ENCODE measurements at regions not wholly inside any gene's neighbourhood (a gene's known extent, or its start where the extent isn't known, plus 50 kb on each side); places are given as distances from the start of the nearest gene placed in this dataset.

DNA sequence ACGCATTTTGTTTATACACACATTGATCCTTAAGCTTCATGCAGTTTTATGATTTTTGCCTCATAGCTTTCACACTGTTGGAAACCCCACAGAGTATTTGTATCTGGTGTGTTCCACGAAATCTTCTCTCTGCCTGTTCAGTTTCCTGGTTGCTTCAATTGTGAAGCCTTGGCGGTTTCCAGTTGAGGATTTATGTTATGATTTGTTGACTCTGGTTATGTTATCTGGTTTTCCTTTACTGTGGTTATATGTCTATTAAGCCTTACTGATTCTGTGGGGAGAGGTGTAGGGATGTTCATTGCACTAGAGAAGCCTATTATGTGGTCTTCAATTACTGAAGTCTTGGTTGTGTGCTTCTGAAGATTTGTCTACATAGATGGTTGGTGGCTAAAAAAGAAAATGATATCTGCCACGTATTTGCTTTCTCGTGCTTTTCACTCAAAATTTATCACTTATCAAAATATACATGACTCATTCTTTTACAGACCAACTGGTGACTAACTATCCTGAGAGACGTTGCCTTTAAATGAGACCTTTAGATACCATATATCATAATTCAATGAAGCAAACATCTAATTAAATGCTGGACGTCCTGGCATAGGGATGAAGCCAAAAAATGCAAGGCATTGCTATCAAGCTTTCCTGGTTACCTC lies 488.0 kb upstream of the B3GALT2 start:
- ChIA-PET POLR2A (no interaction called here), CTCF (no interaction called here)
- TF ChIP-seq, protein P1, sequence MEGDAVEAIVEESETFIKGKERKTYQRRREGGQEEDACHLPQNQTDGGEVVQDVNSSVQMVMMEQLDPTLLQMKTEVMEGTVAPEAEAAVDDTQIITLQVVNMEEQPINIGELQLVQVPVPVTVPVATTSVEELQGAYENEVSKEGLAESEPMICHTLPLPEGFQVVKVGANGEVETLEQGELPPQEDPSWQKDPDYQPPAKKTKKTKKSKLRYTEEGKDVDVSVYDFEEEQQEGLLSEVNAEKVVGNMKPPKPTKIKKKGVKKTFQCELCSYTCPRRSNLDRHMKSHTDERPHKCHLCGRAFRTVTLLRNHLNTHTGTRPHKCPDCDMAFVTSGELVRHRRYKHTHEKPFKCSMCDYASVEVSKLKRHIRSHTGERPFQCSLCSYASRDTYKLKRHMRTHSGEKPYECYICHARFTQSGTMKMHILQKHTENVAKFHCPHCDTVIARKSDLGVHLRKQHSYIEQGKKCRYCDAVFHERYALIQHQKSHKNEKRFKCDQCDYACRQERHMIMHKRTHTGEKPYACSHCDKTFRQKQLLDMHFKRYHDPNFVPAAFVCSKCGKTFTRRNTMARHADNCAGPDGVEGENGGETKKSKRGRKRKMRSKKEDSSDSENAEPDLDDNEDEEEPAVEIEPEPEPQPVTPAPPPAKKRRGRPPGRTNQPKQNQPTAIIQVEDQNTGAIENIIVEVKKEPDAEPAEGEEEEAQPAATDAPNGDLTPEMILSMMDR (IDR thresholded peaks at IDR 0.05; ENCODE audit: control extremely low read depth, extremely low read depth, low read depth, missing control alignments) = no peak
- DNase-seq (ENCODE audit: extremely low spot score) = no peak

DNA sequence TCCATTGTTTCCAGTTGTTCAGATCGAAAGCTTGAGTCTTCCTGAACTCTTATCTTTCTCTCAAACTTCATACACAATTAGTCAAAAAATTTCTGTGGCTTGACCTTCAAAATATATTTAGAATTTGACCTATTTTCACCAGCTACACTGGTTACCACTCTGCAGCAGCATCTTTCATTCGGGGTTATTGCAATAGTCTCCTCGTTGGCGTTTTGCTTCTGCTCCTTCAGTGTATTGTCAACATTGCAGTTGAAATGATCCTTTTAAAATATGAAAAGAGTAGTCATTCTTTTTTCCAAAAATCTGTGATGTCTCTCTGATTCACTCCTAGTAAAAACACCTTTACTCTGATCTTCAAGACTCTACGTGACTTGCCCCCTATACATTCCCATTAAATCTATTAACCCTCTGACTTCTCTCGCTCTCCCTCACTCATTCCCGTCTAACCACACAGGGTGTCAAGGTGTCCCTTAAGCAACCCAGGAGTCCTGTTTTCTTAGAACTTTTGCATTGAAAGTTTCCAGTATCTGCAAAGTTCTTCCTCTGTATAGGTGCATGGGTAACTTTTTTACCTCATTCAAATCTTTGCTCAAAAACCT lies 480.2 kb upstream of the B3GALT2 start:
- POLR2A ChIA-PET = no interaction called here
- CTCF ChIA-PET = no interaction called here
- no peak for DNase-seq (ENCODE audit: extremely low spot score)
- TF ChIP-seq, protein P1 (IDR thresholded peaks at IDR 0.05; ENCODE audit: control extremely low read depth, extremely low read depth, low read depth, missing control alignments) = no peak

DNA sequence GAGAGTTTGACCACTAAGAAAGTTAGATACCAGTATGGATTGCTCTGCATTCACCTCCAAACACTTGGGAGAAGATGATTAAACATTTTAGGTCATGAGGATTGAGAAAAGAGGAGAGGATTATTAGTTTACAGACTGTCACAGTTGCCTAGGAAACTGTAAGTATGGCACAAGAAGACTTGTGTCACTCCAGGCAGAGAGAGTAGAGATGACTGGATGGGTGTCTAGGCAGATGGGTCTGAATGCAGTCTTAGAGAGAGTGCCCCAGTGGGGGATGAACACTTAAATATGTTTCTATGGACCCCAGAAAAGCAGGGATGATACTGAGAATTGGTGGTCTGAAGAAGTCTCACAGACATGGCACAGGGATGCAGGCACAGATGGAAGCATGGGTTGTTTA lies 477.6 kb upstream of the B3GALT2 start:
- CTCF ChIA-PET = interaction anchor here (2.1 kb wide), 1 partner anchor 10 kb away, joined by 5 read pairs; no protein-coding TSS in a partner anchor
- POLR2A ChIA-PET = no interaction called here
- DNase-seq (ENCODE audit: extremely low spot score) = no peak
- TF ChIP-seq, protein P1 (IDR thresholded peaks at IDR 0.05; ENCODE audit: control extremely low read depth, extremely low read depth, low read depth, missing control alignments) = no peak

DNA sequence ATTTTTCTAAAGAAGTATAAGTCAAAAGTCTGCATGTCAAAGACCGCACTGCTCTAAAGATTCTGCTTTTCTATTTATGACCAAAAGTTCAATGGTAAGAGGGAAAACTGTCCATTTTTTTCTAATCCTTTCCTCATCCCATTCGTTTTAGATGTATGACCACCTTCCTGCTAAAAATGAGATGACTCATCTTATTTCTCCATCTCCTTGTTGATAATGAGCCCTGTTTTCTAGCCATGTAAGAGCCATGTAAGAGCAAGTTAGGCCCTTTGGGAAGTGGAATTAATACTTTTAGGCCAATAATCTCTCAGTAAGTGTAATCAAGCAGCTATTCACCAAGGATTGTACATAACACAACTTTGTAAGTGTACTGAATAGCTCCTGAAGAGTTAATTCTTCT lies 475.6 kb upstream of the B3GALT2 start:
- ChIA-PET POLR2A (no interaction called here), CTCF (no interaction called here)
- TF ChIP-seq, protein P1 (IDR thresholded peaks at IDR 0.05; ENCODE audit: control extremely low read depth, extremely low read depth, low read depth, missing control alignments) = no peak
- DNase-seq (ENCODE audit: extremely low spot score) = no peak

DNA sequence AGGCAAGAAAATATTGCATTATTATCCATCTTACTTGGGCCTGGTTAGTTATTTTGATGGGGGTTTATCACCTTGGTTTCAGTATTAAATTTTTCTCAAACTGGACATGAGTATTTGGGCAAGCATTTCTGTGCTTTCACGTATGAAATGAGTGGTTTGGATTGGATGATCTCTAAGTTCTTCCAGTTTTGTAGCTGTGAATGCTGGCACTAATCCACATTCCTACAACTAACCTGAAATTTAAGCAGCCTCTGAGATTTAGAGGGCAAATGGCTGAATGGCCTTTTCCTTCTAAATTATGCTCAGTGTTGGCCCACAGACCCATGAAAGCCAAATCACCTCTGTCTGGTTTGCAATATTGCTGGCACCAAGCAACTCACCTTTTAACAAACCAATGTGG lies 475.0 kb upstream of the B3GALT2 start:
- POLR2A ChIA-PET = no interaction called here
- TF ChIP-seq, protein P1 (IDR thresholded peaks at IDR 0.05; ENCODE audit: control extremely low read depth, extremely low read depth, low read depth, missing control alignments) = no peak
- CTCF ChIA-PET = no interaction called here
- DNase-seq (ENCODE audit: extremely low spot score) = no peak

DNA sequence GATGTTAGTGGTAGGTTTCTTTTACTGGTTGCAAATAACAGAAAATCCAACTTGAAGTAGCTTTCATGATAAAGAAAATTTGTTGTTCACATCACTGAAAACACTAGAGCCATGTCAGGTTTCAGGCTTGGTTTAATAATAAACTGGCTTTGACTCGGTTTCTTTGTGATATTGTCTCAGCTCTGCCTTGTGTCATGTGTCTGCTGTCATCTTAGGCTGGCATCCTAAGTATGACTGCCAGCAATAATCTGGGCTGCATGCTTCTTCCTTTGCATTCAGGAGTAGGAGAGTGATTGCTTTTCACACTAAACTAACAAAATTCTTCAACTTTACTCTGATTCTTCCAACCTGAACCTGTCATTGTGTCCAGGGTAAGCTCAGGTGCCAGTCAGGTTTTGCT lies 474.0 kb upstream of the B3GALT2 start:
- DNase-seq (ENCODE audit: extremely low spot score) = no peak
- POLR2A ChIA-PET = no interaction called here
- CTCF ChIA-PET = interaction anchor here (1.2 kb wide), 1 partner anchor 95 kb away, joined by 3 read pairs; no protein-coding TSS in a partner anchor
- TF ChIP-seq, protein P1 (IDR thresholded peaks at IDR 0.05; ENCODE audit: control extremely low read depth, extremely low read depth, low read depth, missing control alignments) = no peak

All from GM10248 (cell line).